Liver (tissue), 8 donors: ENCODE measurements at regions not wholly inside any gene's neighbourhood (a gene's known extent, or its start where the extent isn't known, plus 50 kb on each side); places are given as distances from the start of the nearest gene placed in this dataset.

Experiments
- DNase-seq: peaks from one replicate; pipeline ENCODE4 v3.0.0-alpha.2; 2017; ENCODE audit warnings: low spot score
- H3K27ac ChIP-seq, 2 donors: one replicate each; pipeline ENCODE4 v1.7.0; 2013; ENCODE audit warnings: inconsistent platforms in 2 of 2, low read length in 2 of 2, control low read depth in 1 of 2, low read depth in 1 of 2, mild to moderate bottlenecking in 1 of 2
- H3K27me3 ChIP-seq, 4 donors: one replicate each; pipeline versions ENCODE4 v1.6.1 to v1.7.0; 2013; ENCODE audit warnings: low read length in 3 of 4, inconsistent platforms in 1 of 4, mild to moderate bottlenecking in 1 of 4, moderate library complexity in 1 of 4; ENCODE audit not compliant: control insufficient read depth in 4 of 4, insufficient read depth in 4 of 4
- H3K36me3 ChIP-seq, 4 donors: one replicate each; pipeline versions ENCODE4 v1.6.1 to v1.7.0; 2013; ENCODE audit warnings: low read length in 3 of 4, mild to moderate bottlenecking in 3 of 4, low read depth in 1 of 4, moderate library complexity in 1 of 4; ENCODE audit not compliant: control insufficient read depth in 4 of 4, insufficient read depth in 3 of 4
- H3K4me1 ChIP-seq, 4 donors: one replicate each; pipeline versions ENCODE4 v1.6.1 to v1.7.0; 2013; ENCODE audit warnings: low read length in 3 of 4, mild to moderate bottlenecking in 3 of 4, moderate library complexity in 1 of 4; ENCODE audit not compliant: control insufficient read depth in 4 of 4, insufficient read depth in 4 of 4
- H3K4me3 ChIP-seq, 3 donors: one replicate each; pipeline versions ENCODE4 v1.6.1 to v1.7.0; 2013; ENCODE audit warnings: low read length in 3 of 3, control low read depth in 1 of 3, low read depth in 1 of 3, mild to moderate bottlenecking in 1 of 3
- H3K9ac ChIP-seq, 2 donors: one replicate each; pipeline ENCODE4 v1.7.0; 2013; ENCODE audit warnings: low read length in 2 of 2, mild to moderate bottlenecking in 2 of 2, moderate library complexity in 2 of 2, control low read depth in 1 of 2, low read depth in 1 of 2
- H3K9me3 ChIP-seq, 4 donors: one replicate each; pipeline versions ENCODE4 v1.6.1 to v1.7.0; 2013; ENCODE audit warnings: low read length in 3 of 4; ENCODE audit not compliant: control insufficient read depth in 4 of 4
- ATF3 ChIP-seq: IDR thresholded peaks from 2 replicates; pipeline ENCODE4 v1.6.1; 2016; ENCODE audit warnings: antibody characterized with exemption
- CTCF ChIP-seq: fragments of 150-350 bp; IDR thresholded peaks from 2 replicates; pipeline ENCODE4 v1.5.1; 2017; ENCODE audit warnings: improper control_type of control experiment, low read depth, low read length; ENCODE audit not compliant: missing input control
- EGR1 ChIP-seq, 2 donors: IDR thresholded peaks; 2 replicates each; pipeline ENCODE4 v1.6.1; 2016 to 2018; ENCODE audit warnings: antibody characterized with exemption in 2 of 2, low read depth in 2 of 2
- FOXA1 ChIP-seq: IDR thresholded peaks from 2 replicates; pipeline ENCODE4 v1.6.1; 2016; ENCODE audit warnings: antibody characterized with exemption
- GABPA ChIP-seq, 2 donors: IDR thresholded peaks in 1 of 2; conservative IDR thresholded peaks in 1 of 2; 2 replicates each; pipeline ENCODE4 v1.6.1; 2016; ENCODE audit warnings: antibody characterized with exemption in 2 of 2, mild to moderate bottlenecking in 1 of 2, moderate library complexity in 1 of 2
- HNF4A ChIP-seq, 2 donors: conservative IDR thresholded peaks; 2 replicates each; pipeline ENCODE4 v1.6.1; 2016; ENCODE audit warnings: antibody characterized with exemption in 2 of 2, mild to moderate bottlenecking in 2 of 2
- HNF4G ChIP-seq: IDR thresholded peaks from 2 replicates; pipeline ENCODE4 v1.6.1; 2016; ENCODE audit warnings: antibody characterized with exemption
- NR2F2 ChIP-seq: IDR thresholded peaks from 2 replicates; pipeline ENCODE4 v1.6.1; 2016; ENCODE audit warnings: antibody characterized with exemption
- RAD21 ChIP-seq, 2 donors: IDR thresholded peaks; 2 replicates each; pipeline ENCODE4 v1.6.1; 2016; ENCODE audit warnings: antibody characterized with exemption in 2 of 2, mild to moderate bottlenecking in 2 of 2
- REST ChIP-seq: IDR thresholded peaks from 2 replicates; pipeline ENCODE4 v1.6.1; 2016; ENCODE audit warnings: antibody characterized with exemption, mild to moderate bottlenecking
- RXRA ChIP-seq, 2 donors: IDR thresholded peaks; 2 replicates each; pipeline ENCODE4 v1.6.1; 2017 to 2018; ENCODE audit warnings: antibody characterized with exemption in 2 of 2, mild to moderate bottlenecking in 1 of 2
- SP1 ChIP-seq: IDR thresholded peaks from 2 replicates; pipeline ENCODE4 v1.6.1; 2018; ENCODE audit warnings: antibody characterized with exemption, mild to moderate bottlenecking
- TAF1 ChIP-seq: conservative IDR thresholded peaks from 2 replicates; pipeline ENCODE4 v1.6.1; 2016; ENCODE audit warnings: antibody characterized with exemption, mild to moderate bottlenecking
- YY1 ChIP-seq: IDR thresholded peaks from 2 replicates; pipeline ENCODE4 v1.6.1; 2016; ENCODE audit warnings: antibody characterized with exemption, mild to moderate bottlenecking
- ZBTB33 ChIP-seq: IDR thresholded peaks from 2 replicates; pipeline ENCODE4 v1.6.1; 2016; ENCODE audit warnings: antibody characterized with exemption
- WGBS: extraction: QIAGEN DNeasy Blood & Tissue Kit; methylation state at CpG from one replicate; pipeline ENCODE4 v1.1.7; 2013; 5-methylcytosine and 5-hydroxymethylcytosine counted together
- donor health status: healthy.
- donor health status: healthy.
- donor health status: healthy.
- donor health status: healthy.
- donor health status: healthy.

- TF ChIP-seq ATF3 = no peak
- no peak for TF ChIP-seq TAF1
- TF ChIP-seq FOXA1 = no peak
- TF ChIP-seq SP1 = no peak
- TF ChIP-seq RXRA (IDR thresholded peaks at IDR 0.05) = no peak
- no peak for TF ChIP-seq YY1
- TF ChIP-seq GABPA (IDR thresholded peaks at IDR 0.05 in 1 of 2, conservative IDR thresholded peaks at IDR 0.05 in 1 of 2) = no peak
- no peak for TF ChIP-seq EGR1 (IDR thresholded peaks at IDR 0.05; ENCODE audit: low read depth in 2 of 2)
- no peak for TF ChIP-seq NR2F2
- TF ChIP-seq RAD21 (IDR thresholded peaks at IDR 0.05) = no peak
These were observed 55.3 kb upstream of the EGFL7 start (continued) for GRCh38 chr9:136607334-136607919.

GRCh38 chr9:136606687-136607333, 55.9 kb upstream of the EGFL7 start:
- TF ChIP-seq TAF1 (no peak), ATF3 (no peak), YY1 (no peak), HNF4A (conservative IDR thresholded peaks at IDR 0.05) (no peak), REST (no peak), HNF4G (no peak), ZBTB33 (no peak), RAD21 (IDR thresholded peaks at IDR 0.05) (no peak), CTCF (no peak), GABPA (IDR thresholded peaks at IDR 0.05 in 1 of 2, conservative IDR thresholded peaks at IDR 0.05 in 1 of 2) (no peak), EGR1 (IDR thresholded peaks at IDR 0.05; ENCODE audit: low read depth in 2 of 2) (no peak)
- H3K27ac ChIP-seq = no peak overlapping the region
- peaks cover 2 to 12% (median 7%) of the 10 kb centered on the region in 4 donors for H3K4me1 ChIP-seq
- WGBS = 75% methylated on average over 19 of the region's 19 CpGs
- H3K9ac ChIP-seq = no peak overlapping the region
- no peak for DNase-seq
- H3K27me3 ChIP-seq = no peaks in the 10 kb centered on the region
- no peaks in the 10 kb centered on the region for H3K36me3 ChIP-seq
- no peak overlapping the region for H3K4me3 ChIP-seq
- no peaks in the 10 kb centered on the region for H3K9me3 ChIP-seq
